GM19099 (cell line): ENCODE measurements at regions not wholly inside any gene's neighbourhood (a gene's known extent, or its start where the extent isn't known, plus 50 kb on each side); places are given as distances from the start of the nearest gene placed in this dataset.

Experiments
- POLR2A ChIP-seq: IDR thresholded peaks from 3 replicates; pipeline ENCODE4 v1.6.1; 2011; ENCODE audit warnings: low read depth; ENCODE audit not compliant: insufficient read length; ENCODE audit errors: extremely low read depth

- TF ChIP-seq POLR2A, result no peak
Measured at GRCh38 chr1:38126970-38127369, 80.4 kb upstream of the POU3F1 start.

GRCh38 chr1:38125837-38126520 is 79.4 kb upstream of the POU3F1 start:
- no peak for TF ChIP-seq POLR2A

GRCh38 chr1:38125016-38125415 is 78.4 kb upstream of the POU3F1 start:
- no peak for TF ChIP-seq POLR2A

GRCh38 chr1:38123356-38124135 is 77.0 kb upstream of the POU3F1 start:
- TF ChIP-seq POLR2A, result no peak

GRCh38 chr1:38121231-38121680 is 74.7 kb upstream of the POU3F1 start:
- no peak for TF ChIP-seq POLR2A

- TF ChIP-seq POLR2A, result no peak
Measured at GRCh38 chr1:38120552-38121230, 74.1 kb upstream of the POU3F1 start.

GRCh38 chr1:38118976-38119375 is 72.4 kb upstream of the POU3F1 start:
- no peak for TF ChIP-seq POLR2A

GRCh38 chr1:38117444-38117887 is 70.9 kb upstream of the POU3F1 start:
- TF ChIP-seq POLR2A, result no peak

GRCh38 chr1:38115682-38116202 is 69.1 kb upstream of the POU3F1 start:
- TF ChIP-seq POLR2A, result no peak

GRCh38 chr1:38115226-38115625 is 68.6 kb upstream of the POU3F1 start:
- TF ChIP-seq POLR2A, result no peak

- TF ChIP-seq POLR2A, result no peak
Measured at GRCh38 chr1:38114241-38115026, 67.8 kb upstream of the POU3F1 start.

GRCh38 chr1:38113159-38113666 is 66.6 kb upstream of the POU3F1 start:
- no peak for TF ChIP-seq POLR2A

GRCh38 chr1:38111589-38111988 is 65.0 kb upstream of the POU3F1 start:
- no peak for TF ChIP-seq POLR2A

GRCh38 chr1:38105267-38105666 is 58.7 kb upstream of the POU3F1 start:
- TF ChIP-seq POLR2A, result no peak
